Left ventricle myocardium inferior (tissue), 1 donor: ENCODE measurements at regions not wholly inside any gene's neighbourhood (a gene's known extent, or its start where the extent isn't known, plus 50 kb on each side); places are given as distances from the start of the nearest gene placed in this dataset.

Experiments
- DNase-seq: peaks from one replicate; pipeline ENCODE4 v3.0.0-alpha.2; 2020
- H3K27ac ChIP-seq: fragments of 200-600 bp; replicated peaks from 2 replicates; pipeline ENCODE4 v1.8.0; 2021
- H3K27me3 ChIP-seq: fragments of 200-600 bp; 2 replicates; pipeline ENCODE4 v1.8.0; 2021; ENCODE audit warnings: low read depth
- H3K36me3 ChIP-seq: fragments of 200-600 bp; 2 replicates; pipeline ENCODE4 v1.8.0; 2021
- H3K4me1 ChIP-seq: fragments of 200-600 bp; 2 replicates; pipeline ENCODE4 v1.8.0; 2021
- H3K4me3 ChIP-seq: fragments of 200-600 bp; 2 replicates; pipeline ENCODE4 v1.8.0; 2021; ENCODE audit warnings: mild to moderate bottlenecking, moderate library complexity
- H3K9me3 ChIP-seq: fragments of 200-600 bp; replicated peaks from 2 replicates; pipeline ENCODE4 v1.8.0; 2021
- intact Hi-C: fragments of 100-400 bp; cut with micrococcal nuclease; formaldehyde crosslinking; loops from one replicate; pipeline ENCODE4 v1.11.0; 2022
- TF ChIP-seq, protein P1 (sequence below): fragments of 200-600 bp; IDR thresholded peaks from 2 replicates; pipeline ENCODE4 v1.8.0; 2021; ENCODE audit warnings: antibody characterized with exemption, mild to moderate bottlenecking, borderline replicate concordance
- donor health status: DM: no; HTN: yes; CAD: no; lungs with severe emphysema.

DNA sequence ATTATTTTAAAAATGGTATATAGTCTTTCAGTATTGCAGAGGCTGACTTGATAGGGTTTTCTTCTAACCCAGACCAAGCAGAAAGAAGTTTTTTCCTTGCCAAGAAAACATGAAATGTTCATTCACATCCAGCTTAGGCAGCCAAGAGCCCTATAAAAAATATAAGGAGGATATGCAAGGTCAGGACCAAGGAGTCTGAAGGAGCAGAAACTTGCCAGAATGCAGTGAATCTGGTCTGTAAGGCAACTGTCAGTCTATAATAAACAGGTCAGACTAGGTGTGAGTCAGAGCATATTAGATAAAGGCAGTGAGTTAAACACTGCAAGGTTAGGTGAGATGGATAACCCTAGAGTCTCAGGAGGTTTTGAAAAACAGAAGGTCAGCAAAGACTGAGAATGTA is 645.5 kb downstream of the C12orf50 start:
- Histone ChIP-seq H3K4me3 (no peak overlapping the region), H3K9me3 (no peaks in the 10 kb centered on the region), H3K4me1 (no peaks in the 10 kb centered on the region), H3K27ac (no peak overlapping the region), H3K36me3 (no peaks in the 10 kb centered on the region), H3K27me3 (no peaks in the 10 kb centered on the region)
- TF ChIP-seq, protein P1, sequence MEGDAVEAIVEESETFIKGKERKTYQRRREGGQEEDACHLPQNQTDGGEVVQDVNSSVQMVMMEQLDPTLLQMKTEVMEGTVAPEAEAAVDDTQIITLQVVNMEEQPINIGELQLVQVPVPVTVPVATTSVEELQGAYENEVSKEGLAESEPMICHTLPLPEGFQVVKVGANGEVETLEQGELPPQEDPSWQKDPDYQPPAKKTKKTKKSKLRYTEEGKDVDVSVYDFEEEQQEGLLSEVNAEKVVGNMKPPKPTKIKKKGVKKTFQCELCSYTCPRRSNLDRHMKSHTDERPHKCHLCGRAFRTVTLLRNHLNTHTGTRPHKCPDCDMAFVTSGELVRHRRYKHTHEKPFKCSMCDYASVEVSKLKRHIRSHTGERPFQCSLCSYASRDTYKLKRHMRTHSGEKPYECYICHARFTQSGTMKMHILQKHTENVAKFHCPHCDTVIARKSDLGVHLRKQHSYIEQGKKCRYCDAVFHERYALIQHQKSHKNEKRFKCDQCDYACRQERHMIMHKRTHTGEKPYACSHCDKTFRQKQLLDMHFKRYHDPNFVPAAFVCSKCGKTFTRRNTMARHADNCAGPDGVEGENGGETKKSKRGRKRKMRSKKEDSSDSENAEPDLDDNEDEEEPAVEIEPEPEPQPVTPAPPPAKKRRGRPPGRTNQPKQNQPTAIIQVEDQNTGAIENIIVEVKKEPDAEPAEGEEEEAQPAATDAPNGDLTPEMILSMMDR = no peak
- intact Hi-C loops = no loop called here
- DNase-seq = no peak

DNA sequence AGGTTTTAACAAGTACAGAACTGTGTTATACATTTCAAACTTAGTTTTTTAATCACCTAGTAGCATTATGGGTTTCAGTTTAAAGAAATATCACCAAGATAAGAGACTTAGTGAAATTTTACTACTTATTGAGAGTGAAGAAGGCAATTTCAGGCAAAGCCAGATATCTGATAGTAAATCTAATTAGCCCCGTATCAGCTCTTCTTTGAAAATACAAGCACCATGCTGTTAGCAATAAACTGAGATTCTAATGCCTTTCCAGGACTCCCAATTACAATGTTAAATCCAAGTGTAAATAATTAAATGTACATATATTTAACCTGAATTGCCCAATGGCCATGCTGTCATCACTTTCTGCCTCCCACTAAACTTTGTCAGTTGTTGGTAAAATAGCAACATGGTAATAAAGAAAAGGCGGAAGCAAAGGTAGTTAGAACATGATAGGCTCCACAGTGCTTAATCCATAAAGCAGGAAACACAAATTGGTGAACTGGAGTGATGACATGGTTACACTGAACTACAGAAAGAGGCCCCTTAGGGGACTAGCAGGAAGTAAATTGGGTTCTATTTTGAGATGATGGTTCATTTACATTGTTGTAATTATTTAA is 646.1 kb downstream of the C12orf50 start:
- H3K4me1 ChIP-seq = no peaks in the 10 kb centered on the region
- TF ChIP-seq, protein P1 = no peak

DNA sequence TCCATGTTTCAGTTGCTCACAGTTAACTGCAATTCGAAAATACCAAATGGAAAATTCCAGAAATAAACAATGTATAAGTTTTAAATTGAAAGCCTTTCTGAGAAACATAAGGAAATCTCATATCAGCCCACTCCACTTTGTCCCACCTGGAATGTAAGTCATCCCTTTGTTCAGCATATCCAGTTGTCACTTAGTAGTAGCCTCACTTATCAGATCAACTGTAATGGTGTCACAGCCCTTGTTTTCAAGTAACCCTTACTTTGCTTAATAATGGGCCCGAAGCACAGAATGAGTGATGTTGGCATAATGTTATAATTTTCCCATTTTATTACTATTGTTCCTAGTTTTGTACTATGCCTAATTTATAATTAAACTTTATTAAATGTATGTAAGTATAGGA is 646.8 kb downstream of the C12orf50 start:
- TF ChIP-seq, protein P1 = no peak
- Histone ChIP-seq H3K27ac (no peak overlapping the region), H3K9me3 (no peaks in the 10 kb centered on the region), H3K27me3 (no peaks in the 10 kb centered on the region), H3K36me3 (no peaks in the 10 kb centered on the region), H3K4me3 (no peak overlapping the region), H3K4me1 (no peaks in the 10 kb centered on the region)
- intact Hi-C loops = no loop called here
- DNase-seq = no peak

More for the DNA sequence above, 646.1 kb downstream of the C12orf50 start:
- Histone ChIP-seq H3K27ac (no peak overlapping the region), H3K4me3 (no peak overlapping the region), H3K27me3 (no peaks in the 10 kb centered on the region), H3K36me3 (no peaks in the 10 kb centered on the region), H3K9me3 (no peaks in the 10 kb centered on the region)
- intact Hi-C loops = no loop called here
- DNase-seq = no peak

DNA sequence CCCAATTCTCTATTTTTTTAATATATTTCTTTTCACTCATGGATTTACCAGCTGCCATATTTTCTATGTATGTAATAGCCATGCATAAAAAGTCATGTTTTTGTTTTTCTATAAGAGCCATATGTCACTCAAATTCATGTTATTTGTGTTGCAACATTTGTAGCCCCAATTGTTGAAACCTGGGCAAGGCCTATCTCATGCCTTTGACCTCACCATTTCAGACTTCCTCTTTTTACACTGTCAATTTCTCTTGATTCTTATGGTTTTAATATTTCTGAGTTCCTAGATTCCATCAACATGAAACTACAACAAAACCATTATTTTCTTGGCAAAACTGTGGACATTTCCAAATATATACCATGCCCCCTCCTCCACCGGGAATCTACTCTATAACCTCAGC is 647.5 kb downstream of the C12orf50 start:
- H3K9me3 ChIP-seq = no peaks in the 10 kb centered on the region
- no peak for DNase-seq
- no peak overlapping the region for H3K27ac ChIP-seq
- no peaks in the 10 kb centered on the region for H3K27me3 ChIP-seq
- H3K4me3 ChIP-seq = no peak overlapping the region
- H3K36me3 ChIP-seq = no peaks in the 10 kb centered on the region
- H3K4me1 ChIP-seq = no peaks in the 10 kb centered on the region
- intact Hi-C loops = no loop called here
- TF ChIP-seq, protein P1 = no peak

DNA sequence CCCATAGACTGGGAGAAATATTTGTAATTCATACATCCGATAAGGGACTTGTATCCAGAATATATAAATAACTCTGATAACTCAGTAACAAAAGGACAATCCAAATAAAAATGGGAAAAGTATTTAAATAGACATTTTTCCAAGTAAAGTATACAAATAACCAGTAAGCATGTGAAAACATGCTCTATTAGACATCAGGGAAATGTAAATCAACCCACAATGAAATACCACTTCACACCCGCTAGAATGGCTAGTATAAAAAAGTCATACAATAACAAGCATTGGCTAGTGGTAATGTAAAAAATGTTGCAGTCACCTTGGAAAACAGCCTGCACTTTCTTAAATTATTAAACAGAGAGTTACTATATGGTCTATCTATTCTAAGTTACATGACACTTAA is 650.7 kb downstream of the C12orf50 start:
- TF ChIP-seq, protein P1 = no peak
- Histone ChIP-seq H3K9me3 (peaks cover 15% of the 10 kb centered on the region), H3K27me3 (no peaks in the 10 kb centered on the region), H3K36me3 (no peaks in the 10 kb centered on the region), H3K27ac (no peak overlapping the region), H3K4me1 (no peaks in the 10 kb centered on the region), H3K4me3 (no peak overlapping the region)
- DNase-seq = no peak
- intact Hi-C loops = no loop called here
